ENCODE measurements at regions not wholly inside any gene's neighbourhood (a gene's known extent, or its start where the extent isn't known, plus 50 kb on each side); places are given as distances from the start of the nearest gene placed in this dataset.

- no peak for DNase-seq (ENCODE audit: extremely low spot score)
- POLR2A ChIA-PET = no interaction called here
- CTCF ChIA-PET = no interaction called here
- TF ChIP-seq SUZ12 (IDR thresholded peaks at IDR 0.05) (no peak), FOXM1 (IDR thresholded peaks at IDR 0.05; ENCODE audit: borderline replicate concordance) (no peak), HDGF (IDR thresholded peaks at IDR 0.05; ENCODE audit: borderline replicate concordance) (no peak), SP1 (IDR thresholded peaks at IDR 0.05) (no peak), LEF1 (IDR thresholded peaks at IDR 0.05; ENCODE audit: borderline replicate concordance) (no peak), L3MBTL2 (conservative IDR thresholded peaks at IDR 0.05) (no peak), BHLHE40 (IDR thresholded peaks at IDR 0.05; ENCODE audit: borderline replicate concordance) (no peak), ZNF384 (IDR thresholded peaks at IDR 0.05) (no peak), TARDBP (IDR thresholded peaks at IDR 0.05) (no peak), CTBP1 (IDR thresholded peaks at IDR 0.05; ENCODE audit: borderline replicate concordance) (no peak)
Measured at GRCh38 chr17:73942703-73943415, 260.6 kb upstream of the RPL38 start.

- POLR2A ChIA-PET = no interaction called here
- CTCF ChIA-PET = no interaction called here
- TF ChIP-seq FOXM1 (IDR thresholded peaks at IDR 0.05; ENCODE audit: borderline replicate concordance) (no peak), ARNT (IDR thresholded peaks at IDR 0.05) (no peak), LEF1 (IDR thresholded peaks at IDR 0.05; ENCODE audit: borderline replicate concordance) (no peak), SUZ12 (IDR thresholded peaks at IDR 0.05) (no peak), FOXK2 (IDR thresholded peaks at IDR 0.05) (no peak), FOXA1 (IDR thresholded peaks at IDR 0.05) (no peak), CTBP1 (IDR thresholded peaks at IDR 0.05; ENCODE audit: borderline replicate concordance) (no peak), SP1 (IDR thresholded peaks at IDR 0.05) (no peak), NFRKB (IDR thresholded peaks at IDR 0.05) (no peak), BHLHE40 (IDR thresholded peaks at IDR 0.05; ENCODE audit: borderline replicate concordance) (no peak), ZNF384 (IDR thresholded peaks at IDR 0.05) (no peak), TARDBP (IDR thresholded peaks at IDR 0.05) (no peak), PKNOX1 (IDR thresholded peaks at IDR 0.05) (no peak), L3MBTL2 (conservative IDR thresholded peaks at IDR 0.05) (no peak), ELF4 (IDR thresholded peaks at IDR 0.05) (no peak), HDGF (IDR thresholded peaks at IDR 0.05; ENCODE audit: borderline replicate concordance) (no peak)
- no peak for DNase-seq (ENCODE audit: extremely low spot score)
Measured at GRCh38 chr17:73943416-73944110, 259.9 kb upstream of the RPL38 start.

- TF ChIP-seq FOXA1 (IDR thresholded peaks at IDR 0.05) (no peak), FOXK2 (IDR thresholded peaks at IDR 0.05) (no peak), NFRKB (IDR thresholded peaks at IDR 0.05) (no peak), LEF1 (IDR thresholded peaks at IDR 0.05; ENCODE audit: borderline replicate concordance) (no peak), FOXM1 (IDR thresholded peaks at IDR 0.05; ENCODE audit: borderline replicate concordance) (no peak), SP1 (IDR thresholded peaks at IDR 0.05) (no peak), PKNOX1 (IDR thresholded peaks at IDR 0.05) (no peak), BHLHE40 (IDR thresholded peaks at IDR 0.05; ENCODE audit: borderline replicate concordance) (no peak), HDGF (IDR thresholded peaks at IDR 0.05; ENCODE audit: borderline replicate concordance) (no peak), L3MBTL2 (conservative IDR thresholded peaks at IDR 0.05) (no peak), CTBP1 (IDR thresholded peaks at IDR 0.05; ENCODE audit: borderline replicate concordance) (no peak), TARDBP (IDR thresholded peaks at IDR 0.05) (no peak), ELF4 (IDR thresholded peaks at IDR 0.05) (no peak), ARNT (IDR thresholded peaks at IDR 0.05) (no peak)
- no peak for DNase-seq (ENCODE audit: extremely low spot score)
- ChIA-PET CTCF (no interaction called here), POLR2A (no interaction called here)
Measured at GRCh38 chr17:73944366-73944765, 259.1 kb upstream of the RPL38 start.

GRCh38 chr17:73947281-73947965 is 256.1 kb upstream of the RPL38 start:
- no peak for DNase-seq (ENCODE audit: extremely low spot score)
- TF ChIP-seq SP1 (IDR thresholded peaks at IDR 0.05) = no peak
- no peak for TF ChIP-seq FOXA1 (IDR thresholded peaks at IDR 0.05)
- TF ChIP-seq FOXM1 (IDR thresholded peaks at IDR 0.05; ENCODE audit: borderline replicate concordance) = no peak
- TF ChIP-seq SUZ12 (IDR thresholded peaks at IDR 0.05) = no peak
- no peak for TF ChIP-seq FOXK2 (IDR thresholded peaks at IDR 0.05)
- no peak for TF ChIP-seq NFRKB (IDR thresholded peaks at IDR 0.05)
- no peak for TF ChIP-seq PKNOX1 (IDR thresholded peaks at IDR 0.05)
- no peak for TF ChIP-seq HDGF (IDR thresholded peaks at IDR 0.05; ENCODE audit: borderline replicate concordance)
- ChIA-PET CTCF (no interaction called here), POLR2A (no interaction called here)

GRCh38 chr17:73947966-73948355 is 255.5 kb upstream of the RPL38 start:
- ChIA-PET CTCF (no interaction called here), POLR2A (no interaction called here)
- DNase-seq (ENCODE audit: extremely low spot score) = no peak
- TF ChIP-seq BHLHE40 (IDR thresholded peaks at IDR 0.05; ENCODE audit: borderline replicate concordance) (no peak), ARNT (IDR thresholded peaks at IDR 0.05) (no peak), TARDBP (IDR thresholded peaks at IDR 0.05) (no peak)

All from HEK293T (cell line).